Fibroblast of pulmonary artery (primary cell): ENCODE measurements at regions not wholly inside any gene's neighbourhood (a gene's known extent, or its start where the extent isn't known, plus 50 kb on each side); places are given as distances from the start of the nearest gene placed in this dataset.

Source experiments
- DNase-seq: peaks from one replicate; pipeline ENCODE4 v3.0.0-alpha.2; 2010; ENCODE audit warnings: low read depth
- H3K4me3 ChIP-seq: replicated peaks from 2 replicates; pipeline ENCODE4 v1.5.1; 2011; ENCODE audit warnings: low read depth, mild to moderate bottlenecking, control low read depth, low read length, moderate library complexity
- TF ChIP-seq, protein P1 (sequence below): IDR thresholded peaks from 2 replicates; pipeline ENCODE4 v1.5.1; 2011; ENCODE audit warnings: mild to moderate bottlenecking, control low read depth, low read length, inconsistent platforms; ENCODE audit errors: missing control alignments

DNA sequence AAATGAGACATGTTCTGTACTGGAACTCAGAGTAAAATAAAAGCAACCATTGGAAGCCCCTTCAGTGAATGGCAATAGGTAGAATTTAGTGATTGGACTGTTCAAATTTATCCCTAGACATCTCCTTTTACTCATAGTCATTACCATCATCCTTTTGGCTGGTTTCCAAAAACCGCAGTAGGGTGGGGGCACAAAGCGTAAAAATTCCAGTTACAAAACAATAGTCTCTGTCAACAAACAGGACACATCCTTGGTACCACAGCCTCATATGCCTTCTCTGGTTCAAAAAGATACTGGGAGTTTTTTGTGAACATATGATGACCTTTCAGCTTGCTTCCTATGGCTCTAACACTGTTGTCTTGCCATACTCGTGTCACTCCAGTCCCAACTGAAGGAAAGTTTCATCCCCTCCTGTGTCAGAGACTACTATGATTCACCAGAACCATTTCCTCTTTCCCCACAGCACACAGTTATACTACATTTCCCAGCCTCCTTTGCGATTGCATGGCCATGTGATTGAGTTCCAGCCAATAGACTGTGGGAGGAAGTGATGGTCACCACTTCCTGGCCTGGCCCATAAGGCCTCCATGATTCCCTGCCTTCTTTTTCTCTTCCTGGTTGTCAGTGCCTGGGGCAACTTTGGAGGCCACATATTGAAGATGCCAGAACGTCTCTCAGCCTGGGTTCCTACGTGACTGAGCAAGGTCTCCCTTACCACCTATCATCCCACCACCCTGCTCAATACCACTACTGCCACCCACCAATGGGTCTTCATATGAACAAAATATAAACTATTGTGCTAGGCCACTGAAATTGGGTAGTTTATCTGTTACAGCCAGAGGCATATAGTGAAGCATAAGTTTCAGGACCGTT lies 162.4 kb downstream of the ID4 start:
- TF ChIP-seq, protein P1, sequence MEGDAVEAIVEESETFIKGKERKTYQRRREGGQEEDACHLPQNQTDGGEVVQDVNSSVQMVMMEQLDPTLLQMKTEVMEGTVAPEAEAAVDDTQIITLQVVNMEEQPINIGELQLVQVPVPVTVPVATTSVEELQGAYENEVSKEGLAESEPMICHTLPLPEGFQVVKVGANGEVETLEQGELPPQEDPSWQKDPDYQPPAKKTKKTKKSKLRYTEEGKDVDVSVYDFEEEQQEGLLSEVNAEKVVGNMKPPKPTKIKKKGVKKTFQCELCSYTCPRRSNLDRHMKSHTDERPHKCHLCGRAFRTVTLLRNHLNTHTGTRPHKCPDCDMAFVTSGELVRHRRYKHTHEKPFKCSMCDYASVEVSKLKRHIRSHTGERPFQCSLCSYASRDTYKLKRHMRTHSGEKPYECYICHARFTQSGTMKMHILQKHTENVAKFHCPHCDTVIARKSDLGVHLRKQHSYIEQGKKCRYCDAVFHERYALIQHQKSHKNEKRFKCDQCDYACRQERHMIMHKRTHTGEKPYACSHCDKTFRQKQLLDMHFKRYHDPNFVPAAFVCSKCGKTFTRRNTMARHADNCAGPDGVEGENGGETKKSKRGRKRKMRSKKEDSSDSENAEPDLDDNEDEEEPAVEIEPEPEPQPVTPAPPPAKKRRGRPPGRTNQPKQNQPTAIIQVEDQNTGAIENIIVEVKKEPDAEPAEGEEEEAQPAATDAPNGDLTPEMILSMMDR = no peak
- no peak overlapping the region for H3K4me3 ChIP-seq
- DNase-seq = peak; percentile 2

DNA sequence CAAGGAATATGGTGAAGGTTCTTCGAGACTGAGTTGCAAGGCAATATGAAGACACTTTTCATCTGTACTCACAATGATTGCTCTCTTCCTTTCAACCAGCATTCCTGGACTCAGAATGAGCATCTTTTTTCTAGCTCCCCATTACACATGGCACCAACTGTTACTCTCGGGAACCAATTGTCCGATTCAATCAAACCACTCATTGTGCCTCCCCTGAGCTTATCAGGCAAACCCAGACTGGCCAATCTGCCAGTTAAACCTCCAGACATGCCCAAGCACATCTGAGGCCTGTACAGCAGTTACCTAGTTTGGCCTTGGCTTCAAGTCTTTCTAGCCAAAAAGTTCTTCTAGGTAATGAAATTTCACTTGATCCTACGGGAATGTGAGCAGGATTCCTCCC lies 164.1 kb downstream of the ID4 start:
- TF ChIP-seq, protein P1 = no peak
- no peak overlapping the region for H3K4me3 ChIP-seq
- DNase-seq = no peak

DNA sequence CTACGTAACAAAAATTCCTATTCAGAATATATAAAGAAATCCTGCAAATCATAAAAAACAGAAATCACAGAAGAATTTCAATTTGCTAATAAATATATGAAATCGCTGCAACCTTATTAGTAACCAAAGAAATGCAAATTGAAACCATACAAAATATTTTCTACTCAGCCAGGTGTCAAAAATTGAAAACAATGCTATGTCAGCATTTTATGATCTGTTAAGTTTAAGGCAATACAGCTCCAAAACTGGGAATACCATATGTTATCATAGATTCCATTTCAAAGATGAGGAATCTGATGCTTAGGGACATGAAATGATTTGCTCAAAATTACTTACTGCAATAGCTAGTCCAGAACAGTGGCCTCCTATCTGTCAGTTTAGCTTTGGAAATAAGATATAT lies 168.9 kb downstream of the ID4 start:
- TF ChIP-seq, protein P1 = no peak
- no peak overlapping the region for H3K4me3 ChIP-seq
- no peak for DNase-seq

DNA sequence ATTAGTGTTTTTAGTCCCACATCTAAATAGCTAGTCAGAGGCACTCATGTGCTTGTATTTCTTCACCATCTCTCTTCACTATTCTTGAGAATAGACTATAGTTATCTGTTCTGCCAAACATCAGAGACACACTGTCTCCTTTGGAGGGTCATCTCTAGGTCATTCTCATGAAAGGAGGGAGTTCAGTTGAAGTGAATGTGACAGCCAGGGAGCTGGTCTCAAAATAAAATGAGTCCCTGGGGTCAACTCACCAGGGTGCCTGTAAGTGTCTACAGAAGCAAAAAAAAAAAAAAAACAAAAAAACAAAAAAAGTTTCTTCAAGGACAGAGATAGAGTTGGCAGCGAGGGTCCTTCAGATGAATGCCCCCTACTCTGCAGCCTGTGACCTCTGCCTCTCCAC lies 171.0 kb downstream of the ID4 start:
- H3K4me3 ChIP-seq = no peak overlapping the region
- DNase-seq = no peak
- TF ChIP-seq, protein P1 = no peak

DNA sequence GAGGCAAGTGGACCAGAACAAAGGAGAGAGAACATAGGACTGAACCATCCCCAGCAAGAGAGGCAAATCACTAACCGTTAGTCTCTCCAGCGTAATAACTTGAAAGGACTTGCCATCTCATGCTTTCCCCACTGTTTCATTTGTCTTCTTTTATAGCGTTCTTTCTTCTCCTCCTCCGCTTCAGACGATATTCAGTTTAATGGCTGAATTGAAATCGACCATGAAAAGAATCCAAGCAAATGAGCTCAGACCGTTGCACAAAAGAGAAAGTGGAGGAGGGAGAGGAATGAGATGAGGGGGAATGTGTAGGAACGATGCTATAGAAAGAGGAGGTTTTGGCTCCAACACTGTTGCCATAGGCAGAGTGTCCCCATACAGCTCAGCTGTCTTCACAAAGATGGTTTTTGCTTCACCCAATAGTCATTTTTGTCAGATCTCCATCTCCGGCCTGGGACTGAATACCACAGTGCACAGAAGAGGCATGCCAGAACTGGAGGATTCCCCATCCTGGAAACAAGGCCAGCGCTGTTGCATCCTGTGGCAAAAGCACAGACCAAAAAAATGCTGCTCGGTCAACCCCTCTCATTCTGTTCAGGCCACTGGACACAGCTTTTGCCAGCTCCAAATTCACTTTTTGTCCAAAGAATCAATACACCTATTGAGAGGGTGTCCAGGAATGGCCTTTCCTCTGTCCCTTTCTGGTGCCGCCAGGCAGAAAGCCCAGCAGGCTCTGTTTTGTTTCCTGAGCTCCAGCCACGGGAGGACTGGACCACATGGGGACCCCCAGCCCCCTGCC lies 176.1 kb downstream of the ID4 start:
- no peak overlapping the region for H3K4me3 ChIP-seq
- DNase-seq = no peak
- TF ChIP-seq, protein P1 = no peak

DNA sequence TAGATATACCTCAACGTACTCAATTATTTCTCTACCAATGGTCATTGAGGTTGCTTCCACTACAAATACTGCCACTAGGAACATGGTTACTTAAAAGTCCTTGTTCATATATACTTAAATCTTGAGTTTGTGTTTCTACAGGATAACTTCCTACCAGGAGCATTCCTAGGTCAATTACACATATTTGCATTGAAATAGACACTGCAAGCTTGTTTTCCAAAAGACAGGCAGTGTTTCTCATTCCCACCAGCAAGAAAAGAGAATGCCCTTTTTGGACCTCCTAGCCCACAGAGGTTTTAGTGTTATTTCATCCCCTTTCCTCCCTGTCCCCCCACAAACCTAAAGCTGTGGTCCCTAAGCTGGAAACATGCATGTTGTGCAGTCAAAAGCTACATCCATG lies 177.3 kb downstream of the ID4 start:
- no peak overlapping the region for H3K4me3 ChIP-seq
- no peak for DNase-seq
- TF ChIP-seq, protein P1 = no peak
